ENCODE measurements at regions not wholly inside any gene's neighbourhood (a gene's known extent, or its start where the extent isn't known, plus 50 kb on each side); places are given as distances from the start of the nearest gene placed in this dataset.

DNA sequence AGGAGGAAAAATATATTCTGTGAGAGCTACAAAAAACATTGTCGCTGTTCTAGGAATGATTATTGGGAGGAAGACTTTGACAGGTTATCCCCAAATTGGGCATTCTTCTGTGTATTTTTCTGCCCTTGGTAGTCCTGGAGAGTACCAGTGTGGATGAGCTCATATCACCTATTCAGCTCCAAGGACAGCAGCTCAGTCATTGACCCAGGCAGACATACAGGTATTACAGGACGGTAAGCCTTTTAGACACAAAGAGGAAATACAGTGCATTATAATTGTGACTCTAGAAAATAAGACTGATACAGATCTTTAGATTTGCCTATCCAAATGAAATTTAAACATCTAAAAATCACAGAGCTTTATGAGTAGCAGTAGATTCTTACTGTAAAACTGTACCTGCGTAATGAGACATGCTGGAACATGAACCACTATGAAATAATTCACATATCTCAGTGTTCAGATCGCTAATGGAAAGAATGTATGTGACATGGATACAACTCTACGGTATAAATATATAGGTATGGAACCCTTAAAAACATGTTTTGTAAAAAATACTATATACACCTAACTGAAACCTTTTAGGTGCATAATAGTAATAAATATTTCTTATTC lies 56.0 kb downstream of the PLK2 start:
- H3K4me3 ChIP-seq (replicated peaks; ENCODE audit: low read depth, low read length): no peak overlapping the region
- DNase-seq (ENCODE audit: low read depth): no peak
- TF ChIP-seq, protein P1, sequence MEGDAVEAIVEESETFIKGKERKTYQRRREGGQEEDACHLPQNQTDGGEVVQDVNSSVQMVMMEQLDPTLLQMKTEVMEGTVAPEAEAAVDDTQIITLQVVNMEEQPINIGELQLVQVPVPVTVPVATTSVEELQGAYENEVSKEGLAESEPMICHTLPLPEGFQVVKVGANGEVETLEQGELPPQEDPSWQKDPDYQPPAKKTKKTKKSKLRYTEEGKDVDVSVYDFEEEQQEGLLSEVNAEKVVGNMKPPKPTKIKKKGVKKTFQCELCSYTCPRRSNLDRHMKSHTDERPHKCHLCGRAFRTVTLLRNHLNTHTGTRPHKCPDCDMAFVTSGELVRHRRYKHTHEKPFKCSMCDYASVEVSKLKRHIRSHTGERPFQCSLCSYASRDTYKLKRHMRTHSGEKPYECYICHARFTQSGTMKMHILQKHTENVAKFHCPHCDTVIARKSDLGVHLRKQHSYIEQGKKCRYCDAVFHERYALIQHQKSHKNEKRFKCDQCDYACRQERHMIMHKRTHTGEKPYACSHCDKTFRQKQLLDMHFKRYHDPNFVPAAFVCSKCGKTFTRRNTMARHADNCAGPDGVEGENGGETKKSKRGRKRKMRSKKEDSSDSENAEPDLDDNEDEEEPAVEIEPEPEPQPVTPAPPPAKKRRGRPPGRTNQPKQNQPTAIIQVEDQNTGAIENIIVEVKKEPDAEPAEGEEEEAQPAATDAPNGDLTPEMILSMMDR (IDR thresholded peaks at IDR 0.05; ENCODE audit: low read length, missing control alignments): no peak

DNA sequence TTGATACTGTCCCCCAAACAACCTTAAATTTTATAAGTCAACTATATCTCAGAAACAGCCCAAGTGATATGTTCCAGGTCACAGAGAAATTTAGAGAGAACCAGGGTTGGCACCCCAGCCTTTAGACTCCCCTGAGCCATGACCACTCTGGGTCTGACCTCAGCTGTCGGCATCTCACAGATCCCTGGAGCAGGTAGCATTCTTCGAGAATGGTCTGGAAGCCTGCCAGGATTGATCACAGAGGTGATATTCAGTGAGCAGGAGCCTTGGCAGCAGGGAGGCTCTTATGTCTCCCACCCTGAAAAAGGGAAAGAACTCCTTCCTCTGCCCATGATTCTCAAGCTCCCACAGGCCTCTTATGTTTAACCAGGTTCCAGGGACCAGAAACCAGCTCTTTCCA lies 58.2 kb downstream of the PLK2 start:
- H3K4me3 ChIP-seq (replicated peaks; ENCODE audit: low read depth, low read length): no peak overlapping the region
- DNase-seq (ENCODE audit: low read depth): no peak
- TF ChIP-seq, protein P1 (IDR thresholded peaks at IDR 0.05; ENCODE audit: low read length, missing control alignments): no peak

DNA sequence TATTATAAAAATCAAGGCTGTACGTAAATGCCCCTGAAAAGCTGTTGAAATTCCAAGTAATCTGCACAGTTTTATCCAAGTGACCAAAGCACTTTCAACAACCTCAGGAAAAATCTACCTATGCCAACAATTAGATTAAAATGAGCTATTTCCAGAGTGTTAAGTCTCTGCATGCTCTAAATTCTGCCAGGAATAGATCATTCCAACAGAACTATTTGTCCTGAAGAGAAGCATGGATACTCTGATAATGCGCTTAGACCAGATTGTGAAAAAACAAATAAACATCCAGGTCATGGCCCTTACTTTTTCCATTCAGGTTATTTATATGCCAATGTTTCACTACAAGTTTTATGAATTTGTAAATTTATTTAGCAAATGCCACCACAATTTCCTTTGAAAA lies 59.1 kb downstream of the PLK2 start:
- TF ChIP-seq, protein P1 (IDR thresholded peaks at IDR 0.05; ENCODE audit: low read length, missing control alignments): no peak
- H3K4me3 ChIP-seq (replicated peaks; ENCODE audit: low read depth, low read length): no peak overlapping the region
- DNase-seq (ENCODE audit: low read depth): no peak

DNA sequence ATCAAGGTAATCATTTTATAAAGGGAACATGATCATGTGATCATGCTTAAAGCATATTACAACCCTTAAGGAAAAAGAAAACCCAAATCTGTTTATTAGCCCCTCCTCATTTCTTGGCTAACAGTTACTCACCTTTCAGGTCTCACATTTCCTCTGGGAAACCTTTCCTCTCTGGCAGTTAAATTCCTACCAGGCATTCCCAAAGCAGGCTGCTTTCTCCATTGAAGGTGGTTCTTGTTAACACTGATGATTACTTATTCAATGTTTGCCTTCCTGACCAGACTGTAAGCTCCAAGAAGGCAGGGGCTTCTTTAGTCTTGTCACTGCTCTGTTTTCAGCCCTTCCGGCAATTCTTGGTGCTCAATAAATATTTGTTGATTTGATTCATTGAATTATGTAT lies 59.9 kb downstream of the PLK2 start:
- TF ChIP-seq, protein P1 (IDR thresholded peaks at IDR 0.05; ENCODE audit: low read length, missing control alignments): no peak
- no peak for DNase-seq (ENCODE audit: low read depth)
- no peak overlapping the region for H3K4me3 ChIP-seq (replicated peaks; ENCODE audit: low read depth, low read length)

DNA sequence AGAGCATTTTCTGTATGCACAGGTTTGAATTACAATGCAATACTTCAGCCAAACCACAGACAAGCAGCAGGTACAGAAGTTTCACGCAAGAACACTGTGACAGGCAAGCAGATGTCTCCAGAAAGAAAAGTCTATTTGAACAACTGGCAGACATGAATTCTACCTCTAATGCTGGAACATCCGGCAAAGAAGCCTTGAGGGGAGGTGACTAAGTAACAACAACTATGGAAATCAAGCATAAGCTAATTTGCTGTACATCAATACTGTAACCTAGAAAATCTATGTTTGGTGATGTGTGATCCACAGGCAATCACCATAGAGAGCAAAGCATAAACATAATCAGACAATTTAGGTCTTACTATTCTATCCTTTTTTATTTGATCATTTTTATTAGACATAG lies 65.5 kb downstream of the PLK2 start:
- no peak overlapping the region for H3K4me3 ChIP-seq (replicated peaks; ENCODE audit: low read depth, low read length)
- no peak for DNase-seq (ENCODE audit: low read depth)
- TF ChIP-seq, protein P1 (IDR thresholded peaks at IDR 0.05; ENCODE audit: low read length, missing control alignments): no peak

DNA sequence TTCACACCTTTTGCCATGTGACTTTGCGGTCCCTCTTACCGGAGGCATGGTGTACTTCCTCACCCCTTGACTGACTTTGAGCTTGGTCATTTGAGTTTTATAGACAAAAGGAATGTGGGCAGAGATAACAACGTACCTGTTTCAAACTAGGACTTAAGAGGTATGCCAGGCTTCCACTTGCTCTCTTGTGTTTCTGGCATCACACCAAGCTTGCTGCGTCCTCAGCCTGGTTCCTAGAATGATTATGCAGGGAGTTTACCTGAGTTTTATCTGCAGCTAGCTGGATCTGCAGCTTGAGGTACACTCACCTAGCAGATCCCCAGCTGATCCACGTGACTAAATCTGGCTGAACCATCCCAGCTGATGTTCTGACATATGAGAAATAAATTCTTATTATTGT lies 66.2 kb downstream of the PLK2 start:
- H3K4me3 ChIP-seq (replicated peaks; ENCODE audit: low read depth, low read length): no peak overlapping the region
- DNase-seq (ENCODE audit: low read depth): no peak
- TF ChIP-seq, protein P1 (IDR thresholded peaks at IDR 0.05; ENCODE audit: low read length, missing control alignments): no peak

DNA sequence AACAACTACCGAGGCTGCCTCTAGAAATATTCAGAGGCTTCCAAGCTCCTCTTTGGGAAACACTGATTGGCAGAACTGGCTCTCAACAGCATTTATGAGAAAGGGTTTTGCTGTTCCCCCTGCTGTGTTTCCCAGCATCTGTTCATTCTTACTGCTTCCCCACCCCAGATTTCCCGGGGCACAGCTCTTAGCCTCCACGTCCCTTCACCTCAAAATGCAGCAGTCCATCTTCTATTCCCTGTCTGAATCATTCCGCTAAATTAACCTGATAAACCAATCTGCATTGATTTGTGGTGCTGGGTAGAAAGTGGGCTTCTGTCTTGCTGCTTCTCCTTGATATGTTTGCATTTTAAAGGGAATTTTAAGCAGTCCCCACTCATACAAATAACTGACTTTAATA lies 67.4 kb downstream of the PLK2 start:
- H3K4me3 ChIP-seq (replicated peaks; ENCODE audit: low read depth, low read length): no peak overlapping the region
- TF ChIP-seq, protein P1 (IDR thresholded peaks at IDR 0.05; ENCODE audit: low read length, missing control alignments): no peak
- DNase-seq (ENCODE audit: low read depth): no peak
